H1 (cell line): ENCODE measurements at regions not wholly inside any gene's neighbourhood (a gene's known extent, or its start where the extent isn't known, plus 50 kb on each side); places are given as distances from the start of the nearest gene placed in this dataset.
A peak's percentile ranks its signal among the peaks of the same experiment; 100 is the strongest.

Source experiments
- CTCF ChIA-PET: fragments of 300-600 bp; sonication (Branson Sonifier 250); formaldehyde crosslinking; loops from one replicate; lab custom pipeline; 2021; ENCODE audit not compliant: partially characterized antibody; lab: Charles Lee
- POLR2A ChIA-PET: fragments of 300-600 bp; sonication (Branson Sonifier 250); formaldehyde crosslinking; loops from one replicate; lab custom pipeline; 2021; ENCODE audit warnings: inconsistent platforms; ENCODE audit not compliant: partially characterized antibody; lab: Charles Lee
- DNase-seq, 2 experiments: peaks; one replicate each; pipeline versions ENCODE4 v3.0.0 to v3.0.0-alpha.2; 2010 to 2022; ENCODE audit warnings: low spot score in 2 of 2, low read depth in 1 of 2, mixed read lengths in 1 of 2
- FAIRE-seq: peaks from 2 replicates; lab custom pipeline; 2011; peaks lifted over from hg19 to GRCh38; lab: Jason Lieb, UNC
- H2AFZ ChIP-seq: 2 replicates; pipeline ENCODE4 v1.8.1; 2012; ENCODE audit warnings: low read length, inconsistent platforms
- H2AK5ac ChIP-seq: 2 replicates; pipeline ENCODE4 v1.6.1; 2013; ENCODE audit warnings: low read depth, low read length
- H2BK120ac ChIP-seq: replicated peaks from 2 replicates; pipeline ENCODE3; 2013; ENCODE audit warnings: low read depth, low read length, inconsistent platforms
- H2BK12ac ChIP-seq: 2 replicates; pipeline ENCODE4 v1.6.1; 2013; ENCODE audit warnings: low read depth, low read length
- H2BK15ac ChIP-seq: 2 replicates; pipeline ENCODE4 v1.6.1; 2013; ENCODE audit warnings: low read length
- H2BK20ac ChIP-seq: 2 replicates; pipeline ENCODE4 v1.6.1; 2013; ENCODE audit warnings: low read length
- H2BK5ac ChIP-seq: 2 replicates; pipeline ENCODE4 v1.6.1; 2013; ENCODE audit warnings: low read depth, low read length
- H3K14ac ChIP-seq: 2 replicates; pipeline ENCODE4 v1.6.1; 2013; ENCODE audit warnings: inconsistent platforms; ENCODE audit not compliant: insufficient read length
- H3K18ac ChIP-seq: 2 replicates; pipeline ENCODE4 v1.6.1; 2013; ENCODE audit warnings: low read length; ENCODE audit errors: extremely low read depth
- H3K23ac ChIP-seq: 2 replicates; pipeline ENCODE4 v1.6.1; 2013; ENCODE audit warnings: inconsistent platforms; ENCODE audit not compliant: insufficient read length
- H3K23me2 ChIP-seq: 2 replicates; pipeline ENCODE4 v1.6.1; 2013; ENCODE audit warnings: low read depth, low read length
- H3K27ac ChIP-seq: 2 replicates; pipeline ENCODE4 v1.6.1; 2011; ENCODE audit warnings: low read depth, low read length, inconsistent platforms
- H3K27me3 ChIP-seq, 4 experiments: replicated peaks in 1 of 4; 1 replicate in 1 of 4; 2 replicates in 3 of 4; pipeline versions ENCODE4 v1.6.1 to v1.8.1; 2011 to 2013; ENCODE audit warnings: low read length in 3 of 4, mild to moderate bottlenecking in 3 of 4, inconsistent platforms in 2 of 4, mixed read lengths in 2 of 4, moderate library complexity in 1 of 4; ENCODE audit not compliant: control insufficient read depth in 3 of 4, insufficient read depth in 3 of 4; ENCODE audit errors: extremely low read depth in 1 of 4
- H3K36me3 ChIP-seq, 4 experiments: 2 replicates each; pipeline versions ENCODE4 v1.6.1 to v1.8.1; 2011 to 2013; ENCODE audit warnings: mild to moderate bottlenecking in 4 of 4, low read length in 3 of 4, moderate library complexity in 2 of 4, control low read depth in 1 of 4, inconsistent platforms in 1 of 4; ENCODE audit not compliant: insufficient read depth in 4 of 4, control insufficient read depth in 2 of 4
- H3K4ac ChIP-seq: replicated peaks from 2 replicates; pipeline ENCODE3; 2013; ENCODE audit warnings: low read length, low read depth, mixed read lengths, inconsistent platforms; ENCODE audit not compliant: insufficient read length
- H3K4me1 ChIP-seq, 4 experiments: replicated peaks in 1 of 4; 1 replicate in 1 of 4; 2 replicates in 3 of 4; pipeline versions ENCODE4 v1.6.1 to v1.8.1; 2011 to 2013; ENCODE audit warnings: low read length in 3 of 4, inconsistent platforms in 2 of 4, mixed read lengths in 1 of 4; ENCODE audit not compliant: insufficient read depth in 4 of 4, control insufficient read depth in 3 of 4
- H3K4me2 ChIP-seq, 2 experiments: 2 replicates each; pipeline versions ENCODE4 v1.6.1 to v1.8.1; 2011 to 2013; ENCODE audit warnings: low read depth in 2 of 2, low read length in 2 of 2, control low read depth in 1 of 2, inconsistent platforms in 1 of 2, mild to moderate bottlenecking in 1 of 2; ENCODE audit not compliant: insufficient read depth in 1 of 2
- H3K4me3 ChIP-seq, 4 experiments: fragments of 200-600, 300-600 bp in 1 of 4; sonication (generic), shearing (Covaris generic), sonication (Bioruptor Twin) in 1 of 4; 2 replicates each; pipeline versions ENCODE4 v1.5.1 to v1.8.1; 2011 to 2016; ENCODE audit warnings: low read length in 4 of 4, low read depth in 3 of 4, control low read depth in 2 of 4, inconsistent platforms in 2 of 4, mild to moderate bottlenecking in 2 of 4, mixed read lengths in 1 of 4, moderate library complexity in 1 of 4; ENCODE audit not compliant: insufficient read depth in 2 of 4; ENCODE audit errors: extremely low read depth in 1 of 4
- H3K56ac ChIP-seq: replicated peaks from 2 replicates; pipeline ENCODE3; 2013; ENCODE audit warnings: low read depth, mild to moderate bottlenecking, mixed read lengths, low read length, inconsistent platforms; ENCODE audit not compliant: insufficient read length
- H3K79me1 ChIP-seq: 2 replicates; pipeline ENCODE4 v1.6.1; 2013; ENCODE audit warnings: low read depth, low read length, control low read depth
- H3K79me2 ChIP-seq, 2 experiments: 2 replicates each; pipeline versions ENCODE4 v1.6.1 to v1.8.1; 2012 to 2013; ENCODE audit warnings: low read length in 2 of 2, mild to moderate bottlenecking in 2 of 2, inconsistent platforms in 1 of 2; ENCODE audit not compliant: insufficient read depth in 2 of 2, control insufficient read depth in 1 of 2
- H3K9ac ChIP-seq, 4 experiments: replicated peaks in 1 of 4; 1 replicate in 1 of 4; 2 replicates in 3 of 4; pipeline versions ENCODE4 v1.6.1 to v1.8.1; 2011 to 2013; ENCODE audit warnings: low read depth in 3 of 4, low read length in 3 of 4, control low read depth in 2 of 4, mild to moderate bottlenecking in 2 of 4, moderate library complexity in 2 of 4, inconsistent platforms in 1 of 4; ENCODE audit errors: extremely low read depth in 1 of 4
- H3K9me3 ChIP-seq, 2 experiments: 2 replicates each; pipeline versions ENCODE4 v1.6.1 to v1.8.1; 2012 to 2013; ENCODE audit warnings: mild to moderate bottlenecking in 2 of 2, moderate library complexity in 2 of 2, control low read depth in 1 of 2, inconsistent platforms in 1 of 2, low read depth in 1 of 2, low read length in 1 of 2, mixed read lengths in 1 of 2; ENCODE audit not compliant: insufficient read depth in 2 of 2
- H4K20me1 ChIP-seq, 2 experiments: replicated peaks in 1 of 2; 2 replicates each; pipeline versions ENCODE3 to v1.8.1; 2011 to 2013; ENCODE audit warnings: inconsistent platforms in 2 of 2, low read length in 2 of 2, mild to moderate bottlenecking in 1 of 2; ENCODE audit not compliant: insufficient read depth in 2 of 2, control insufficient read depth in 1 of 2
- H4K5ac ChIP-seq: 2 replicates; pipeline ENCODE4 v1.6.1; 2013; ENCODE audit warnings: low read length, low read depth, mixed read lengths, inconsistent platforms; ENCODE audit not compliant: insufficient read length
- H4K8ac ChIP-seq: 2 replicates; pipeline ENCODE4 v1.8.0; 2013; ENCODE audit warnings: mild to moderate bottlenecking, moderate library complexity, low read length, inconsistent platforms; ENCODE audit not compliant: insufficient read depth; ENCODE audit errors: extremely low read depth
- H4K91ac ChIP-seq: replicated peaks from 2 replicates; pipeline ENCODE3; 2013; ENCODE audit warnings: low read length, mixed read lengths, inconsistent platforms; ENCODE audit not compliant: insufficient read length
- WGBS, 2 experiments: shearing (Covaris generic) in 1 of 2; methylation state at CpG; one replicate each; pipeline versions ENCODE4 v1.1.6 to v1.1.7; 2013 to 2015; ENCODE audit warnings: low lambda C conversion rate in 2 of 2, mixed read lengths in 2 of 2, inconsistent platforms in 1 of 2, low coverage in 1 of 2, missing lambda C conversion rate in 1 of 2; ENCODE audit not compliant: insufficient replicate concordance in 2 of 2, insufficient coverage in 1 of 2, insufficient read length in 1 of 2; ENCODE audit errors: extremely low coverage in 1 of 2, missing lambda C conversion rate in 1 of 2; 5-methylcytosine and 5-hydroxymethylcytosine counted together
- TF ChIP-seq, protein P1 (sequence below): fragments of 300-600 bp; sonication (generic); IDR thresholded peaks from 2 replicates; pipeline ENCODE4 v1.7.1; 2012; ENCODE audit warnings: low read length, moderate library complexity, mild to moderate bottlenecking, inconsistent platforms; ENCODE audit not compliant: insufficient replicate concordance

DNA sequence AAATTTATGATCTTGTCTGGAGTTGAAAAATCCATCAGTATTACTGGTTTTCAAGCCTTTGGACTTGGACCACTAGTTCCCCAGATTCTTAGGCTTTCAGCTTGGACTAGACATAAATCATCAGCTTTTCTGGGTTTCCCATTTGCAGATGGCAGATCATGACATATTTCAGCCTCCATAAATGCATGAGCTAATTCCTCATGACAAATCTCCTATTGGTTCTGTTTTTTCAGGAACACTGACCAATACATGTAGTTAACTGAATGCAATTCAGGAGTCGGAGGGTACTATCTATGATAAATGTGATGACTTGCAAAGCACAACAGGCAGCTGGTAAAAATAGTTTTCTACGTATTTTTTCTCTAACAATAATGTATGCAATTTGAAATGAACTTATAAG, 635.6 kb downstream of the TRAM1L1 start:
- CTCF ChIA-PET, result no interaction called here
- H4K91ac ChIP-seq, result no peak overlapping the region
- TF ChIP-seq, protein P1, sequence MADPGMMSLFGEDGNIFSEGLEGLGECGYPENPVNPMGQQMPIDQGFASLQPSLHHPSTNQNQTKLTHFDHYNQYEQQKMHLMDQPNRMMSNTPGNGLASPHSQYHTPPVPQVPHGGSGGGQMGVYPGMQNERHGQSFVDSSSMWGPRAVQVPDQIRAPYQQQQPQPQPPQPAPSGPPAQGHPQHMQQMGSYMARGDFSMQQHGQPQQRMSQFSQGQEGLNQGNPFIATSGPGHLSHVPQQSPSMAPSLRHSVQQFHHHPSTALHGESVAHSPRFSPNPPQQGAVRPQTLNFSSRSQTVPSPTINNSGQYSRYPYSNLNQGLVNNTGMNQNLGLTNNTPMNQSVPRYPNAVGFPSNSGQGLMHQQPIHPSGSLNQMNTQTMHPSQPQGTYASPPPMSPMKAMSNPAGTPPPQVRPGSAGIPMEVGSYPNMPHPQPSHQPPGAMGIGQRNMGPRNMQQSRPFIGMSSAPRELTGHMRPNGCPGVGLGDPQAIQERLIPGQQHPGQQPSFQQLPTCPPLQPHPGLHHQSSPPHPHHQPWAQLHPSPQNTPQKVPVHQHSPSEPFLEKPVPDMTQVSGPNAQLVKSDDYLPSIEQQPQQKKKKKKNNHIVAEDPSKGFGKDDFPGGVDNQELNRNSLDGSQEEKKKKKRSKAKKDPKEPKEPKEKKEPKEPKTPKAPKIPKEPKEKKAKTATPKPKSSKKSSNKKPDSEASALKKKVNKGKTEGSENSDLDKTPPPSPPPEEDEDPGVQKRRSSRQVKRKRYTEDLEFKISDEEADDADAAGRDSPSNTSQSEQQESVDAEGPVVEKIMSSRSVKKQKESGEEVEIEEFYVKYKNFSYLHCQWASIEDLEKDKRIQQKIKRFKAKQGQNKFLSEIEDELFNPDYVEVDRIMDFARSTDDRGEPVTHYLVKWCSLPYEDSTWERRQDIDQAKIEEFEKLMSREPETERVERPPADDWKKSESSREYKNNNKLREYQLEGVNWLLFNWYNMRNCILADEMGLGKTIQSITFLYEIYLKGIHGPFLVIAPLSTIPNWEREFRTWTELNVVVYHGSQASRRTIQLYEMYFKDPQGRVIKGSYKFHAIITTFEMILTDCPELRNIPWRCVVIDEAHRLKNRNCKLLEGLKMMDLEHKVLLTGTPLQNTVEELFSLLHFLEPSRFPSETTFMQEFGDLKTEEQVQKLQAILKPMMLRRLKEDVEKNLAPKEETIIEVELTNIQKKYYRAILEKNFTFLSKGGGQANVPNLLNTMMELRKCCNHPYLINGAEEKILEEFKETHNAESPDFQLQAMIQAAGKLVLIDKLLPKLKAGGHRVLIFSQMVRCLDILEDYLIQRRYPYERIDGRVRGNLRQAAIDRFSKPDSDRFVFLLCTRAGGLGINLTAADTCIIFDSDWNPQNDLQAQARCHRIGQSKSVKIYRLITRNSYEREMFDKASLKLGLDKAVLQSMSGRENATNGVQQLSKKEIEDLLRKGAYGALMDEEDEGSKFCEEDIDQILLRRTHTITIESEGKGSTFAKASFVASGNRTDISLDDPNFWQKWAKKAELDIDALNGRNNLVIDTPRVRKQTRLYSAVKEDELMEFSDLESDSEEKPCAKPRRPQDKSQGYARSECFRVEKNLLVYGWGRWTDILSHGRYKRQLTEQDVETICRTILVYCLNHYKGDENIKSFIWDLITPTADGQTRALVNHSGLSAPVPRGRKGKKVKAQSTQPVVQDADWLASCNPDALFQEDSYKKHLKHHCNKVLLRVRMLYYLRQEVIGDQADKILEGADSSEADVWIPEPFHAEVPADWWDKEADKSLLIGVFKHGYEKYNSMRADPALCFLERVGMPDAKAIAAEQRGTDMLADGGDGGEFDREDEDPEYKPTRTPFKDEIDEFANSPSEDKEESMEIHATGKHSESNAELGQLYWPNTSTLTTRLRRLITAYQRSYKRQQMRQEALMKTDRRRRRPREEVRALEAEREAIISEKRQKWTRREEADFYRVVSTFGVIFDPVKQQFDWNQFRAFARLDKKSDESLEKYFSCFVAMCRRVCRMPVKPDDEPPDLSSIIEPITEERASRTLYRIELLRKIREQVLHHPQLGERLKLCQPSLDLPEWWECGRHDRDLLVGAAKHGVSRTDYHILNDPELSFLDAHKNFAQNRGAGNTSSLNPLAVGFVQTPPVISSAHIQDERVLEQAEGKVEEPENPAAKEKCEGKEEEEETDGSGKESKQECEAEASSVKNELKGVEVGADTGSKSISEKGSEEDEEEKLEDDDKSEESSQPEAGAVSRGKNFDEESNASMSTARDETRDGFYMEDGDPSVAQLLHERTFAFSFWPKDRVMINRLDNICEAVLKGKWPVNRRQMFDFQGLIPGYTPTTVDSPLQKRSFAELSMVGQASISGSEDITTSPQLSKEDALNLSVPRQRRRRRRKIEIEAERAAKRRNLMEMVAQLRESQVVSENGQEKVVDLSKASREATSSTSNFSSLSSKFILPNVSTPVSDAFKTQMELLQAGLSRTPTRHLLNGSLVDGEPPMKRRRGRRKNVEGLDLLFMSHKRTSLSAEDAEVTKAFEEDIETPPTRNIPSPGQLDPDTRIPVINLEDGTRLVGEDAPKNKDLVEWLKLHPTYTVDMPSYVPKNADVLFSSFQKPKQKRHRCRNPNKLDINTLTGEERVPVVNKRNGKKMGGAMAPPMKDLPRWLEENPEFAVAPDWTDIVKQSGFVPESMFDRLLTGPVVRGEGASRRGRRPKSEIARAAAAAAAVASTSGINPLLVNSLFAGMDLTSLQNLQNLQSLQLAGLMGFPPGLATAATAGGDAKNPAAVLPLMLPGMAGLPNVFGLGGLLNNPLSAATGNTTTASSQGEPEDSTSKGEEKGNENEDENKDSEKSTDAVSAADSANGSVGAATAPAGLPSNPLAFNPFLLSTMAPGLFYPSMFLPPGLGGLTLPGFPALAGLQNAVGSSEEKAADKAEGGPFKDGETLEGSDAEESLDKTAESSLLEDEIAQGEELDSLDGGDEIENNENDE, result no peak

More for the DNA sequence above, 635.6 kb downstream of the TRAM1L1 start:
- no peaks in the 10 kb centered on the region; a peak in 1 of 8 replicates for H3K36me3 ChIP-seq
- POLR2A ChIA-PET, result no interaction called here
- no peak overlapping the region for H3K4me3 ChIP-seq
- H3K4me1 ChIP-seq, result no peaks in the 10 kb centered on the region
- DNase-seq, result no peak
- FAIRE-seq, result no peak
- 95% methylated on average over 2 of the region's 2 CpGs; no CpG with 5 or more reads in 1 of the 2 experiments for WGBS, 2 experiments
- H3K23ac ChIP-seq, result no peak overlapping the region
- H3K23me2 ChIP-seq, result no peaks in the 10 kb centered on the region
- H3K27ac ChIP-seq, result no peak overlapping the region
- 0 out of 2 replicates have a peak overlapping the region, but pooled peaks have one; percentile 64 for H2AFZ ChIP-seq
- no peak overlapping the region for H2AK5ac ChIP-seq
- no peaks in the 10 kb centered on the region for H3K79me1 ChIP-seq
- no peaks in the 10 kb centered on the region for H4K20me1 ChIP-seq
- H3K56ac ChIP-seq, result no peak overlapping the region
- no peak overlapping the region for H4K8ac ChIP-seq
- no peak overlapping the region for H2BK120ac ChIP-seq
- H3K4me2 ChIP-seq, result no peak overlapping the region
- H3K14ac ChIP-seq, result no peak overlapping the region
- H2BK5ac ChIP-seq, result no peak overlapping the region
- H4K5ac ChIP-seq, result no peak overlapping the region
- no peak overlapping the region for H3K4ac ChIP-seq
- no peaks in the 10 kb centered on the region for H3K79me2 ChIP-seq
- no peaks in the 10 kb centered on the region for H3K9me3 ChIP-seq
- H3K9ac ChIP-seq, result no peak overlapping the region
- H2BK20ac ChIP-seq, result no peak overlapping the region
- H3K27me3 ChIP-seq, result no peaks in the 10 kb centered on the region
- no peak overlapping the region for H3K18ac ChIP-seq
- no peak overlapping the region for H2BK15ac ChIP-seq
- H2BK12ac ChIP-seq, result no peak overlapping the region
